SK-N-SH (cell line): ENCODE measurements at regions not wholly inside any gene's neighbourhood (a gene's known extent, or its start where the extent isn't known, plus 50 kb on each side); places are given as distances from the start of the nearest gene placed in this dataset.

Experiments used
- CTCF ChIP-seq: fragments of 200-600 bp; sonication (generic); IDR thresholded peaks from 2 replicates; pipeline ENCODE4 v1.6.1; 2017; ENCODE audit warnings: antibody characterized with exemption, mild to moderate bottlenecking, moderate library complexity
- GABPA ChIP-seq: IDR thresholded peaks from 2 replicates; pipeline ENCODE4 v1.4.0; 2012; ENCODE audit warnings: low read depth, mild to moderate bottlenecking
- IRF3 ChIP-seq: fragments of 150-350 bp; IDR thresholded peaks from 2 replicates; pipeline ENCODE4 v1.6.1; 2016; ENCODE audit warnings: mild to moderate bottlenecking, low read depth, low read length
- JUND ChIP-seq: IDR thresholded peaks from 2 replicates; pipeline ENCODE4 v1.4.0; 2012
- MAX ChIP-seq: IDR thresholded peaks from 2 replicates; pipeline ENCODE4 v1.4.0; 2012; ENCODE audit warnings: low read depth
- MXI1 ChIP-seq: IDR thresholded peaks from 2 replicates; pipeline ENCODE4 v1.6.1; 2012; ENCODE audit warnings: mild to moderate bottlenecking, low read depth, low read length, improper control_type of control experiment
- RAD21 ChIP-seq: IDR thresholded peaks from 2 replicates; pipeline ENCODE4 v1.6.1; 2012; ENCODE audit warnings: mild to moderate bottlenecking, low read length
- REST ChIP-seq: IDR thresholded peaks from 2 replicates; pipeline ENCODE4 v1.6.1; 2012; ENCODE audit warnings: mild to moderate bottlenecking, low read depth, low read length, moderate library complexity
- SIN3A ChIP-seq: IDR thresholded peaks from 2 replicates; pipeline ENCODE4 v1.6.1; 2012; ENCODE audit warnings: low read depth, mild to moderate bottlenecking, low read length, moderate library complexity, borderline replicate concordance
- TAF1 ChIP-seq: IDR thresholded peaks from 2 replicates; pipeline ENCODE4 v1.6.1; 2012; ENCODE audit warnings: low read depth, mild to moderate bottlenecking, low read length, moderate library complexity, borderline replicate concordance
- USF2 ChIP-seq: fragments of 150-350 bp; IDR thresholded peaks from 2 replicates; pipeline ENCODE4 v1.6.1; 2017; ENCODE audit warnings: antibody characterized with exemption, low read length, low read depth, borderline replicate concordance

- TF ChIP-seq IRF3, result no peak
- TF ChIP-seq USF2, result no peak
- no peak for TF ChIP-seq CTCF
- no peak for TF ChIP-seq REST
- TF ChIP-seq SIN3A, result no peak
- TF ChIP-seq TAF1, result no peak
- no peak for TF ChIP-seq JUND
- no peak for TF ChIP-seq RAD21
- no peak for TF ChIP-seq MAX
- TF ChIP-seq MXI1, result no peak
- TF ChIP-seq GABPA, result no peak
These were observed 307.6 kb upstream of the NOCT start for GRCh38 chr4:138707746-138708677.
